NT2/D1 (cell line): ENCODE measurements at regions not wholly inside any gene's neighbourhood (a gene's known extent, or its start where the extent isn't known, plus 50 kb on each side); places are given as distances from the start of the nearest gene placed in this dataset.

Experiments
- DNase-seq: peaks from one replicate; pipeline ENCODE4 v3.0.0-alpha.2; 2011; ENCODE audit warnings: low read depth, low spot score
- H3K27me3 ChIP-seq: 2 replicates; pipeline ENCODE4 v1.6.0; 2011; ENCODE audit warnings: mild to moderate bottlenecking; ENCODE audit not compliant: insufficient read length, insufficient read depth
- H3K36me3 ChIP-seq: 2 replicates; pipeline ENCODE4 v1.6.1; 2011; ENCODE audit warnings: mild to moderate bottlenecking, low read length, mixed read lengths; ENCODE audit not compliant: insufficient read depth, insufficient read length
- H3K4me1 ChIP-seq: 2 replicates; pipeline ENCODE4 v1.5.1; 2011; ENCODE audit not compliant: insufficient read depth, insufficient read length
- H3K4me3 ChIP-seq: 2 replicates; pipeline ENCODE4 v1.5.1; 2011; ENCODE audit warnings: low read depth; ENCODE audit not compliant: insufficient read length
- H3K9ac ChIP-seq: 2 replicates; pipeline ENCODE4 v1.6.0; 2011; ENCODE audit warnings: low read depth; ENCODE audit not compliant: insufficient read length
- H3K9me3 ChIP-seq: 2 replicates; pipeline ENCODE4 v1.5.1; 2011; ENCODE audit warnings: mild to moderate bottlenecking, low read length; ENCODE audit not compliant: insufficient read depth
- SUZ12 ChIP-seq: IDR thresholded peaks from 2 replicates; pipeline ENCODE4 v1.6.1; 2011; ENCODE audit not compliant: insufficient read length, insufficient read depth; ENCODE audit errors: extremely low read depth
- YY1 ChIP-seq: IDR thresholded peaks from 2 replicates; pipeline ENCODE4 v1.6.1; 2011; ENCODE audit not compliant: insufficient read length, insufficient read depth
- ZNF274 ChIP-seq: IDR thresholded peaks from 2 replicates; pipeline ENCODE4 v1.6.1; 2011; ENCODE audit warnings: mild to moderate bottlenecking, low read depth, low read length

DNA sequence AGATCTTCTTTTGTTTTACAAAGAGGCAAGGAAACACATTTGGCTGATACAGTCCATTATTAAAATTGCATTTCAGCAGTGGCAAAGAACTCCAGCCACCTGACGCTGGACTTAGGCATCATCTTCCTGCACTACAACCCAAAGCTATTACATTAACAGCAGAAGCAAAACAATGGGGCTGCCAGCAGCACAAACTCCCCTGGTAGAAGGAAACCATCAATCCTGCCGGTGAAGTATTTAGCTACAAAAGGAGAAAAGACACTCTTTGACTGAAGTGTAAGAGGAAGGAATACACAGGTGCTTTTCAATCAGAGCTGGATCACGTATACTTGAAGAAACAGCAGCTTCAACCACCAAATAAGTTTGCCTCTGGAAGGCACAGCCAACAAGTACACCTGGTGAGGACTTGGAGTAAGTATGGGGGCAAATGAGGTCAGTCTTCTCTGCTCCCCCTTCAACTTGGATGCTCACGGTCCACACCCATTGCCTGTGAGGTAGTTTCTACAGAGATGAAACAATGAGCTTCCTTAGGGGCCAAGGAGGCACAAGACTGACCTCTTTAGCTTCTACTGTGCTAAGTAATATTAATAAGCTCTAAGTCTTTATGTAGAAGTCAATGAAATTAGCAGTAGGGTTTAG is 125.9 kb upstream of the FOXN3 start:
- TF ChIP-seq ZNF274 (no peak), SUZ12 (no peak), YY1 (no peak)
- no peak for DNase-seq
- H3K36me3 ChIP-seq = no peaks in the 10 kb centered on the region
- no peak overlapping the region for H3K4me3 ChIP-seq
- H3K9me3 ChIP-seq = no peaks in the 10 kb centered on the region
- no peaks in the 10 kb centered on the region for H3K27me3 ChIP-seq
- no peak overlapping the region for H3K9ac ChIP-seq
- H3K4me1 ChIP-seq = no peaks in the 10 kb centered on the region

DNA sequence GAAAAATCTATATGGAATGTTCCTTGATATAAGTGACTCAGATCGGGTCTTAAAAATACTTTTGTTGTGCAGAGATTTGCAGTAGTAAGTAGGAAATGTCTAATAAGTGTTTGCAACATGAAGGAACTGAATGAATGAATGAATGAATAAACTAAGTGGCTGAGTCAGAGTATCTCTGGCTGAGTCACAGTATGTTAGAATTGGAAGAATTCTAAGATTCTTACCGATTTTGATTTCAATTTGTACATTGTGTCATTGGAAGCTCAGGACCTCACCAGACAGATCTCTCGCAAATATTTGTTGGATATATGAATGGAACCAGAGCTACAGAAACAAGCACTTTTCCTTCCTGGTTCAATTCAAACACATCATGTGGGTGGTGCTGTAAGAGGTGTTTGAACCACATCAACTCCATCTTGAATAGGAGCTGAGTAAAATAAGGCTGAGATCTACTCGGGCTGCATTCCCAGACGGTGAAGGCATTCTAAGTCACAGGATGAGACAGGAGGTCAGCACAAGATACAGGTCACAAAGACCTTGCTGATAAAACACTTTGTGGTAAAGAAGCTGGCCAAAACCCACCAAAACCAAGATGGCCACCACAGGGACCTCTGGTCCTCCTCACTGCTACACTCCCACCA is 123.9 kb upstream of the FOXN3 start:
- H3K4me1 ChIP-seq = no peaks in the 10 kb centered on the region
- DNase-seq = no peak
- no peak overlapping the region for H3K9ac ChIP-seq
- no peaks in the 10 kb centered on the region for H3K36me3 ChIP-seq
- TF ChIP-seq ZNF274 (no peak), SUZ12 (no peak), YY1 (no peak)
- H3K9me3 ChIP-seq = no peaks in the 10 kb centered on the region
- no peak overlapping the region for H3K4me3 ChIP-seq
- H3K27me3 ChIP-seq = no peaks in the 10 kb centered on the region

DNA sequence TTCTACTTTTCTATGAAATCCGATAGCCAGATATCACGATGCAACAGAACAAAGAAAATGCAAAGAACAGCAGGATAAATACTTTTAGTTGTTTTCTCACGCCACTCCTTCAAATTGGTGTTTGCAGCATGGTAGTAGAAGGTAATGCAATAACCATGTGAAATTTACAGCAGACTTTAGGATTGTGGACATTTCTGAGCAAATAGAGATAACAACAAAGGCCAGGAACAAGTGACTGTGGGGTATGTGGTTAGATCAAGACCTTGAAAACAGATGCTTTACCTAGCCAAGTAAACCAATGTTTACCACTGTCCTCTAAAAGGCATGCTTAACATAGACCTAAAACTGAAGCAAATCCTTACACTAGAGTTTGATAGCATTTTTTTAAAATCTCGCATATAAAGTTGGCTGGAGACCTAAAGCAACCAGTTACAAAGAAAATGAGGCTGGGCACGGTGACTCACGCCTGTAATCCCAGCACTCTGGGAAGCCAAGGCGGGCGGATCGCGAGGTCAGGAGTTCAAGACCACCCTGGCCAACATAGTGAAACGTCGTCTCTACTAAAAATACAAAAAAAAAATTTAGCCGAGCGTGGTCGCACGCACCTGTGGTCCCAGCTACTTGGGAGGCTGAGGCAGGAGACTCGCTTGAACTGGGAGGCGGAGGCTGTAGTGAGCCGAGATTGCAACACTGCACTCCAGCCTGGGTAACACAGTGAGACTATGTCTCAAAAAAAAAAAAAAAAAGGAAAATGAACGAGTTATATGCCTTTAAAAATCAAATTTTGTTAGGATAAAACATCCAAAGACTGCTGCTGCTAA is 123.2 kb upstream of the FOXN3 start:
- Histone ChIP-seq H3K4me3 (no peak overlapping the region), H3K4me1 (no peaks in the 10 kb centered on the region), H3K36me3 (no peaks in the 10 kb centered on the region), H3K9me3 (no peaks in the 10 kb centered on the region), H3K27me3 (no peaks in the 10 kb centered on the region), H3K9ac (no peak overlapping the region)
- no peak for DNase-seq
- TF ChIP-seq SUZ12 (no peak), ZNF274 (no peak), YY1 (no peak)

DNA sequence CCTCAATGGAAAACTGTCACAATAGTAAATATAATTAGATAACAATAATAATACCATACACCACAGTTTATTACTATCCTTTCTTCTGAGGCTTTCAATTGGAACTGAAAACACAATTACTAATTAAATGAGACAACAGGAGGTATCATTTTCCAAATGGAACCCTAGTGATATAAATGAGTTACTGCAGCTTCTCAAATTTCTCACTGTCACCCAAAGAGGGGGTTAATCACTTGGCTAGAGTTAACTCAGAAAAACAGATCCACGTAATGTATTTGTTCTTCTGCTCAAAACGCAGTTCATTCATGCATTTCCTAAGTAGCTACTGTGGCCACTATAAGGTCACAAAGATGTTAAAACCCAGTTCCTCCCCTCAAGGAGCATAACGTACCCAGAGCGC is 120.9 kb upstream of the FOXN3 start:
- Histone ChIP-seq H3K4me3 (no peak overlapping the region), H3K9ac (no peak overlapping the region), H3K36me3 (no peaks in the 10 kb centered on the region), H3K9me3 (no peaks in the 10 kb centered on the region), H3K4me1 (no peaks in the 10 kb centered on the region), H3K27me3 (no peaks in the 10 kb centered on the region)
- DNase-seq = no peak
- TF ChIP-seq SUZ12 (no peak), YY1 (no peak), ZNF274 (no peak)

DNA sequence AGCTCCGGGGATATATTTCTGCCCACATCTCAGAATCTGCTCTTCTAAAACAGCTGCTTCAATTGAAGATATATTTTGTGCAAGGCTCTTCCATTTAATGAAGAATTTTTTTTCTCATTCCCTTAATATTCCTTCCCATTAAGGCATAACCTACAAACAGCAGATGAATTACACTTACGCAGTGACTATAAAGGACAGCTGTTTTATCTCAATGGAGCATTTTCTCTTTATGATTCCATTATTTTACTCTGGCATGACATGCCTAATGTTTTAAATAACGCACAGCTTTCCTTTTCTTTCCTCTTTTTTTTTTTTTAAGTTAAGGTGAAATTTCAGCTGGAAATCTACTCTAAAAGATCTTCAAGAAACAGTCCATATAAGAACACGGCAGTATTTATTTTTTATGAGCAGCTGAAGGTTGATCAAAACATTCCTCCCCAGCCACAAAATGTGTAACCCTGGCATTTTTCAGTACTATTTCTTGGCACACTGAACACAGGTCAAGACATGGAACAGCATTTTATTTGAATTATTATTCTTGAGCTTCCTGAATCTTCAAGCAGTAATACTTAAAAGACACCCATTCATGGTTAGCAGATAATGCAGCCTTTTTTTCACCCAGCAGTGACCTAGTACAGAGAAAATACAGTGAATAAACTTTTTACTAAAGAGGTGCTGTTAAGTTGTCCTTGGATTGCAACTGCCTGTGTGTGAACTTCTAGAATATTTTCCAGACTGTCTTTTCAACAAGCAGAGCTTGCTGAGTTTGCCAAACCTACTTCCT is 118.1 kb upstream of the FOXN3 start:
- Histone ChIP-seq H3K9me3 (no peaks in the 10 kb centered on the region), H3K4me3 (no peak overlapping the region), H3K27me3 (no peaks in the 10 kb centered on the region), H3K9ac (no peak overlapping the region), H3K36me3 (no peaks in the 10 kb centered on the region), H3K4me1 (no peaks in the 10 kb centered on the region)
- no peak for DNase-seq
- no peak for TF ChIP-seq ZNF274
- no peak for TF ChIP-seq SUZ12
- TF ChIP-seq YY1 = no peak

DNA sequence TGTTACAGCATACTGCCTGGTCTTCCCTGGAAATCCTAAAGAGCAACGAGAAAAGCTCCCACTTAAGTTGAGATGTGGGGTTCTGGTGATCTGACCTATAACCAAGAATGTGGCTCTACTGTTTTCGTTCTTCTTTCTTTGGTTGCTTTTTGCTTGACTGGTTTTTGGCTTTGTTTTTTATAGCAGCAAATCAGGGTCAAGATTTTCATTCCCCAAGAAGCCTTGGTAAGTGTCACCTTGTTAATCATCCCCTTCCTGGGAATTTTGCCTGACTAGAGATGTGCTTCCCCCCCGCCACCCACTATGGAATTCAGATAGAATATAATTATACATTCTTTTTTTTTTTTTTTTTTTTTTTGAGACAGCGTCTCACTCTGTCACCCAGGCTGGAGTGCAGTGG is 116.7 kb upstream of the FOXN3 start:
- TF ChIP-seq YY1 (no peak), SUZ12 (no peak), ZNF274 (no peak)
- Histone ChIP-seq H3K36me3 (no peaks in the 10 kb centered on the region), H3K4me3 (no peak overlapping the region), H3K9ac (no peak overlapping the region), H3K9me3 (no peaks in the 10 kb centered on the region), H3K4me1 (no peaks in the 10 kb centered on the region), H3K27me3 (no peaks in the 10 kb centered on the region)
- no peak for DNase-seq

DNA sequence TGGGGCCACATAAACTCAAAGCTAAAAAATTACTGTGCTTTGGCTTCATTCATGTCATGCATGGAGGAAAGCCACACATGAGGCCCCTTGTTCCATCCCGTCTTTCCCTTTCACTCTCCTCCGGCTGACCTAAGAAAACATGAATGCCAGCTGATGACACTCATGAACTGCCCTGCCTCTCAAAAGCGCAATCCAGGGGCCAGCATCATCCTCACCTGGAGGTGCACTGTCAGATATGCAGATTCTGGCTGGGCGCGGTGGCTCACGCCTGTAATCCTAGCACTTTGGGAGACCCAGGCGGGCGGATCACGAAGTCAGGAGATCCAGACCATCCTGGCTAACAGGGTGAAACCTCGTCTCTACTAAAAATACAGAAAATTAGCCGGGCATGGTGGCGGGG is 116.1 kb upstream of the FOXN3 start:
- TF ChIP-seq SUZ12 = no peak
- no peak for TF ChIP-seq YY1
- no peak for TF ChIP-seq ZNF274
- Histone ChIP-seq H3K4me3 (no peak overlapping the region), H3K4me1 (no peaks in the 10 kb centered on the region), H3K9ac (no peak overlapping the region), H3K27me3 (no peaks in the 10 kb centered on the region), H3K9me3 (no peaks in the 10 kb centered on the region), H3K36me3 (no peaks in the 10 kb centered on the region)
- DNase-seq = no peak
